PC-3 (cell line): ENCODE measurements at regions not wholly inside any gene's neighbourhood (a gene's known extent, or its start where the extent isn't known, plus 50 kb on each side); places are given as distances from the start of the nearest gene placed in this dataset.

Experiments used
- CTCF ChIP-seq: fragments of 300-600 bp; sonication (generic); conservative IDR thresholded peaks from 2 replicates; pipeline ENCODE4 v1.5.1; 2017; ENCODE audit warnings: antibody characterized with exemption, low read depth, mild to moderate bottlenecking, low read length
- EZH2 ChIP-seq: fragments of 300-600 bp; sonication (generic); IDR thresholded peaks from one replicate; pipeline ENCODE4 v1.6.1; 2017; ENCODE audit warnings: antibody characterized with exemption, mild to moderate bottlenecking, low read length; ENCODE audit not compliant: unreplicated experiment
- EZH2phosphoT487 ChIP-seq: fragments of 300-600 bp; sonication (generic); IDR thresholded peaks from 2 replicates; pipeline ENCODE4 v1.6.1; 2018; ENCODE audit warnings: mild to moderate bottlenecking, antibody characterized with exemption, low read length, borderline replicate concordance

GRCh38 chr15:89002281-89002761 is 85.9 kb upstream of the ABHD2 start:
- TF ChIP-seq EZH2phosphoT487 (no peak), EZH2 (no peak), CTCF (no peak)
